Activated CD8-positive, alpha-beta memory T cell treated with anti-CD3 and anti-CD28 coated beads, Interleukin-2, amount 50 U/mL, for 4 hours (primary cell): ENCODE measurements at regions not wholly inside any gene's neighbourhood (a gene's known extent, or its start where the extent isn't known, plus 50 kb on each side); places are given as distances from the start of the nearest gene placed in this dataset.

ENCODE experiments used
- DNase-seq: peaks from one replicate; pipeline ENCODE4 v3.0.0-alpha.2; 2020

GRCh38 chr3:8366219-8366810 lies 135.3 kb upstream of the LMCD1 start:
- DNase-seq, result no peak

GRCh38 chr3:8368598-8368997 lies 133.0 kb upstream of the LMCD1 start:
- DNase-seq, result no peak

- no peak for DNase-seq
These were observed 132.0 kb upstream of the LMCD1 start for GRCh38 chr3:8369638-8370037.

GRCh38 chr3:8371085-8371551 lies 130.5 kb upstream of the LMCD1 start:
- no peak for DNase-seq

GRCh38 chr3:8371960-8372463 lies 129.6 kb upstream of the LMCD1 start:
- DNase-seq, result no peak

- no peak for DNase-seq
These were observed 120.5 kb upstream of the LMCD1 start for GRCh38 chr3:8380904-8381704.

- no peak for DNase-seq
These were observed 115.6 kb upstream of the LMCD1 start for GRCh38 chr3:8385848-8386620.

GRCh38 chr3:8387571-8387970 lies 114.1 kb upstream of the LMCD1 start:
- no peak for DNase-seq

GRCh38 chr3:8399686-8400085 lies 101.9 kb upstream of the LMCD1 start:
- DNase-seq, result no peak

GRCh38 chr3:8400911-8401310 lies 100.7 kb upstream of the LMCD1 start:
- no peak for DNase-seq

- DNase-seq, result no peak
These were observed 97.6 kb upstream of the LMCD1 start for GRCh38 chr3:8403996-8404395.

- DNase-seq, result no peak
These were observed 96.5 kb upstream of the LMCD1 start for GRCh38 chr3:8405144-8405543.

- DNase-seq, result no peak
These were observed 95.1 kb upstream of the LMCD1 start for GRCh38 chr3:8406479-8406878.

- DNase-seq, result no peak
These were observed 88.2 kb upstream of the LMCD1 start for GRCh38 chr3:8413337-8413926.

- no peak for DNase-seq
These were observed 84.7 kb upstream of the LMCD1 start for GRCh38 chr3:8416965-8417364.

GRCh38 chr3:8420612-8421011 lies 81.0 kb upstream of the LMCD1 start:
- no peak for DNase-seq

- no peak for DNase-seq
These were observed 80.4 kb upstream of the LMCD1 start for GRCh38 chr3:8421267-8421666.

GRCh38 chr3:8421711-8422110 lies 79.9 kb upstream of the LMCD1 start:
- no peak for DNase-seq

GRCh38 chr3:8423307-8423706 lies 78.3 kb upstream of the LMCD1 start:
- no peak for DNase-seq

GRCh38 chr3:8424281-8424680 lies 77.3 kb upstream of the LMCD1 start:
- no peak for DNase-seq

GRCh38 chr3:8436661-8437287 lies 64.8 kb upstream of the LMCD1 start:
- no peak for DNase-seq

- DNase-seq, result no peak
These were observed 63.0 kb upstream of the LMCD1 start for GRCh38 chr3:8438507-8439079.
